ENCODE measurements at regions not wholly inside any gene's neighbourhood (a gene's known extent, or its start where the extent isn't known, plus 50 kb on each side); places are given as distances from the start of the nearest gene placed in this dataset.
"Not testable (repeated sequence)": the region's sequence is repeated elsewhere in the genome, so short reads cannot be mapped to it uniquely, and the experiment has no call there.

DNA sequence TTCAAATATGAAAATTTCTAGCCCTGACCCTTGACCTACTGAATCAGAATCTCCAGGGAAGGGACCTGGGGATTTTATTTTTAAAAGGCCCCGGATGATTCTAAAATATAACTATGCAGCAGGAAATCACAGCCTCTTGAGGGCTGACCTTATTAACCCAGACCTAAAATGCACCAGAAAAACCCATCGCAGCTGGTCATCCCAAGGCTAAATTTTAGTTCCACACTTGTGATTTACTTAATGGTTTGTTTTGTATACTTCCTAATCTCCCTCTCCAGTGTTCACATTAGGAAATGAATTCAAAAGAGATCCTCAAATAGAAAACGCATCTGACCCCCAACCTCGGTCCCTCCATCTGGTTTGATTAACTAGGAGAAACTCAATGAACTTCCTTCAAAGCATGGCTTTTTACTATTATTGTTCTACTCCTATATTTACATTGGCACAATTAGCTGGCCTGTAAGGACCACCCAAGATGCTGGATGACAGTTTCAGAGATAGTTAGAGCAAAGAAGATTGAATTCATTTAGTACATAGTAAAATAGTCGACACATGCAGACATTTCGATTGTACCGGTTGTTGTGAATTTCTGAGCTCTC is 147.8 kb upstream of the MED14 start:
- Histone ChIP-seq H3K4me1 (replicated peaks) (peaks cover 21% of the 10 kb centered on the region), H3K36me3 (no peaks in the 10 kb centered on the region), H3K27me3 (replicated peaks) (no peaks in the 10 kb centered on the region), H3K27ac (no peak overlapping the region), H3K4me3 (no peak overlapping the region), H3K9me3 (replicated peaks) (no peaks in the 10 kb centered on the region)
- peak; percentile 43 to 61 for DNase-seq (ENCODE audit: low read depth in 1 of 2, low spot score in 2 of 2)

DNA sequence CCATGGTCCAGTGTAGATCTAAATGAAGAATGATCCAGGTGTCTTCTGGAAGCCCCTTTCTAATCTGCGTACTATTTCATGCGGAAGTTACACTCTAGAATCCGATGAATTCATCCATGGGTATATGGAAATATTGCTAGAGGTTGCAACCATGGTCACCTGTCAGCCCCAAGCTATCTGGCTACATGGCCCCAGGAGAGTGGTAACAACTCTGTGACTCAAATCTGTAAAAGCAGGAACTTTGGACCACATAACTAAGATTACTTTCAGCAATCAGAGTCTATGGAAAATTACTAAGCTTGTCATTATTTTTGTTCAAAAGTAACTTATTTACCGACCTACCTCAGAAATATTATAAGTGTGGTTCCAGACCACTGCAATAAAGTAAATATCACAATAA is 150.6 kb upstream of the MED14 start:
- H3K27ac ChIP-seq: no peak overlapping the region
- no peak overlapping the region for H3K4me3 ChIP-seq
- H3K36me3 ChIP-seq: no peaks in the 10 kb centered on the region
- DNase-seq (ENCODE audit: low read depth in 1 of 2, low spot score in 2 of 2): no peak
- no peaks in the 10 kb centered on the region for H3K27me3 ChIP-seq (replicated peaks)
- H3K9me3 ChIP-seq (replicated peaks): no peaks in the 10 kb centered on the region
- peaks cover 19% of the 10 kb centered on the region for H3K4me1 ChIP-seq (replicated peaks)

DNA sequence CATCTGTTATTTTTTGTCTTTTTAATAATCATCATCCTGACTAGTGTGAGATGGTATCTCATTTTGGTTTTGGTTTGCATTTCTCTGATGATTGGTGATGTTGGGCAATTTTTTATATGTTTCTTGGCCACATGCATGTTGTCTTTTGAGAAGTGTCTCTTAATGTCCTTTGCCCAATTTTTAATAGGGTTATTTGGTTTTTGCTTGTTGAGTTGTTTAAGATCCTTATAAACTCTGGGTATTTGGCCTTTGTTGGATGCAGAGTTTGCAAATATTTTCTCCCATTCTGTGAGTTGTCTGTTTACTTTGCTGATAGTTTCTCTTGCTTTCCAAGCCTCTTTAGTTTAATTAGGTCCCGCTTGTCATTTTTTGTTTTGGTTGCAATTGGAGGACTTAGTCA is 152.1 kb upstream of the MED14 start:
- Histone ChIP-seq H3K4me1 (replicated peaks) (peaks cover 17% of the 10 kb centered on the region), H3K9me3 (replicated peaks) (no peaks in the 10 kb centered on the region), H3K27ac (no peak overlapping the region), H3K27me3 (replicated peaks) (no peaks in the 10 kb centered on the region), H3K4me3 (no peak overlapping the region), H3K36me3 (no peaks in the 10 kb centered on the region)
- peak in 1 of 2 experiments; percentile 33 for DNase-seq (ENCODE audit: low read depth in 1 of 2, low spot score in 2 of 2)

DNA sequence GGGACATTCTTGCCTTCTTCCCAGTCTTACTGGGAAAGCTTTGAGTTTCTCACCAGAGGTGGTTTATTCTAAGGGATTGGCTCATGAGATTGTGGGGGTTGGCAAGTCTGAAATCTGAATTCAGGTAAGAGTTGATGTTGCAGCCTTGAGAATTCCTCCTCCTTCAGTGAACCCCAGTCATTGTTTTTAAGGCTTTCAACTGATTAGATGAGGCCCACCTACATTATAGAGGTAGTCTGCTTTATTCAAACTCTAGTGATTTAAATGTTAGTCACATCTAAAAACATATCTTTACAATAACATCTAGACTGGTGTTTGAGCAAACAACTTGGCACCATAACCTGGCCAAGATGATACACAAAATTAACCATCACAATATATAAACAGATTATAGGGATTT is 156.5 kb upstream of the MED14 start:
- Histone ChIP-seq H3K27ac (no peak overlapping the region), H3K9me3 (replicated peaks) (no peaks in the 10 kb centered on the region), H3K4me1 (replicated peaks) (peaks cover 4% of the 10 kb centered on the region; the same call in 1 of the 2 replicates), H3K36me3 (no peaks in the 10 kb centered on the region), H3K4me3 (no peak overlapping the region), H3K27me3 (replicated peaks) (no peaks in the 10 kb centered on the region)
- no peak for DNase-seq (ENCODE audit: low read depth in 1 of 2, low spot score in 2 of 2)

DNA sequence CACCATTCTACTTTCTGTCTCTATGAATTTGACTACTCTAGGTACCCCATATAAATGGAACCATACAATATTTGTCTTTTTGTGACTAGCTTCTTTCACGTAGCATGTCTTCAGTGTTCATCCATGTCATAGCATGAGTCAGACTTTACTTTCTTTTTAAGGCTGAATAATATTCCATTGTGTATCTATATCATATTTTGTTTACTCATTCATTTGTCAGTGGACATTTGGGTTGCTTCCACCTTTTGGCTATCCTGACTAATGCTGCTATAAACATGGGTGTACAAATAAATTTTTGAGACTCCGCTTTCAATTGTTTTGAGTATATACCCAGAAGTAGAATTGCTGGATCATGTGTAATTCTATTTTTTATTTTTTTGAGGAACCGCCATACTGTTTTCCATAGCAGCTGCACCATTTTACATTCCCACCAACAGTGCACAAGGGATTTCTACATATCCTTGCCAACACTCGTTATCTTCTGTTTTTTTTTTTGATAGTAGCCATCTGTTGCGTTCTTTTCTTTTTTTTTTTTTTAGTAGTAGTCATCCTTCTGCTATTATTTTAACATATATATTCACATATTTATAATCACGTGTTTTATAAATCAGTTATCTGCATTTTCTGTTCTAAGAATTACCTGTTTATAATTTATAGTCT is 158.0 kb upstream of the MED14 start:
- Histone ChIP-seq H3K9me3 (replicated peaks) (no peaks in the 10 kb centered on the region), H3K27me3 (replicated peaks) (no peaks in the 10 kb centered on the region), H3K4me3 (no peak overlapping the region), H3K27ac (no peak overlapping the region), H3K36me3 (no peaks in the 10 kb centered on the region), H3K4me1 (replicated peaks) (no peaks in the 10 kb centered on the region)
- DNase-seq (ENCODE audit: low read depth in 1 of 2, low spot score in 2 of 2): no peak

DNA sequence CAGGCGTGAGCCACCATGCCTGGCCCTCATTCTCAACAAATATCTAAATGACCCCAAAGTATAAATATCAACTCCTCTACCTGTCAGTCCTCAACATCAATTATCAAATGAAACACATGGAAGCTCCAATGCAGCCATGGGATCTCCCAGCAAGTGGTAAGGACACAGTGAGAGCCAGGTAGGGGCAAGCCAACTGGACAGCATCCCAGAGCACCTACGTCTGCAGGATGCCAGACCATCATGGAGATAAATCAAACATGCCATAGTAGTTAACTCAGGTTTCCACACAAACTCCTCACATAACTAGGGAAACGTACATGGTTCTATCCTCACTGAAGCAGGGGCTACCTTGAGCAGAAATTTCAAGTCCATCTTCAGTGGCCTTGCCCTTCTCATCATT is 159.9 kb upstream of the MED14 start:
- H3K4me1 ChIP-seq (replicated peaks): no peaks in the 10 kb centered on the region
- no peaks in the 10 kb centered on the region for H3K9me3 ChIP-seq (replicated peaks)
- no peaks in the 10 kb centered on the region for H3K36me3 ChIP-seq
- no peak overlapping the region for H3K27ac ChIP-seq
- no peaks in the 10 kb centered on the region for H3K27me3 ChIP-seq (replicated peaks)
- no peak overlapping the region for H3K4me3 ChIP-seq
- DNase-seq (ENCODE audit: low read depth in 1 of 2, low spot score in 2 of 2): no peak

DNA sequence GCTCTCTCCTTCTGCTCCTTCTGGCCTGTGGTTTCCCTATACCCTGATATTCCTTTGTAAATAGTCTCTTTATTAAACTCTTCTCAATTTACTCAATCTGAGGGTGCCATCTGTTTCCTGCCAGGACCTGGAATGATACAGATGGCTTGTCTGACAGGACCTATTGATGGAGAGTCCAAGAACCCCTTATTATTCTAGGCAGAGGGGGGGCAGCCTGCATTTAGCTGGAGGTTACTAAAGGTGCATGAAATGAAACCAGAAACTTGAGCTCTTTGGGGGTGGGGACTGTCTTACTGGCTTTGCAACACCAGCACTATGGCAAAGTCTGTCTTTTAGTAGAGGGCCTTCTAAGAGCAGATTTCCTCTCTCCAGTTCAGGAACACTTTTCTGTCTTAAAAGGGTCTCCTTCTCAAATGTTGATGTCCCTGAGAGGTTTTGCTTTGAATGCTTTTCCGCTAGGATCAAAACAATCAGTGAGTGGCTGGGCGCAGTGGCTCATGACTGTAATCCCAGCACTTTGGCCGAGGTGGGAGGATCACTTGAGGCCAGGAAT is 162.5 kb upstream of the MED14 start:
- H3K27me3 ChIP-seq (replicated peaks): no peaks in the 10 kb centered on the region
- H3K4me3 ChIP-seq: no peak overlapping the region
- H3K9me3 ChIP-seq (replicated peaks): no peaks in the 10 kb centered on the region
- no peaks in the 10 kb centered on the region for H3K4me1 ChIP-seq (replicated peaks)
- DNase-seq (ENCODE audit: low read depth in 1 of 2, low spot score in 2 of 2): no peak
- H3K27ac ChIP-seq: no peak overlapping the region
- H3K36me3 ChIP-seq: no peaks in the 10 kb centered on the region

DNA sequence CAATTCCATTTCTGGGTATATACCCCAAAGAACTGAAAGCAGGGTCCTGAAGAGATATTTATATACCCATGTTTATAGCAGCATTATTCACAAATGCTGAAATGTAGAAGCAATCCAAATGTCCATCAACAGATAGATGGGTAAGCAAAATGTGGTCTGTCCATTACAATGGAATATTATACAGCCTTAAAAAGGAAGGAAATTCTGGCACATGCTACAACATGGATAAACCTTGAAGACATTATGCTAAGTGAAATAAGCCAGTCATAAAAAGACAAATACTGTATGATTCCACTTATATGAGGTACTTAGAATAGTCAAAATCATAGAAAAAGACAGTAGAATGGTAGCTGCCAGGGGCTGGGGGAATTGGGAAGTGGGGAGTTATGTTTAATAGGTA is 169.4 kb upstream of the MED14 start:
- H3K4me1 ChIP-seq (replicated peaks): peaks cover 19% of the 10 kb centered on the region
- H3K27me3 ChIP-seq (replicated peaks); H3K36me3 ChIP-seq; H3K27ac ChIP-seq; H3K4me3 ChIP-seq; DNase-seq (ENCODE audit: low read depth in 1 of 2, low spot score in 2 of 2); H3K9me3 ChIP-seq (replicated peaks): not testable (repeated sequence)

DNA sequence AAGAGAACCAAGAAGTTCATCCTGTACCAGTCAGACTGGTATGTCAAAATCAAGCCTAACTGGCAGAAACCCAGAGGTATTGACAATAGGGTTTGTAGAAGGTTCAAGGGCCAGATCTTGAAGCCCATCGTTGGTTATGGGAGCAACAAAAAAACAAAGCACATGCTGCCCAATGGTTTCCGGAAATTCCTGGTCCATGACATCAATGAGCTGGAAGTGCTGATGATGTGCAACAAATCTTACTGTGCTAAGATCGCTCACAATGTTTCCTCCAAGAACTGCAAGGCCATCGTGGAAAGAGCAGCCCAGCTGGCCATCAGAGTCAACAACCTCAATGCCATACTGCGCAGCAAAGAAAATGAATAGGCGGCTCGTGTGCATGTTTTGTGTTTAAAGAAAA is 172.7 kb upstream of the MED14 start:
- H3K27ac ChIP-seq: peak overlapping the region; percentile 99
- no peaks in the 10 kb centered on the region for H3K27me3 ChIP-seq (replicated peaks)
- H3K4me1 ChIP-seq (replicated peaks): peaks cover 25% of the 10 kb centered on the region
- H3K9me3 ChIP-seq (replicated peaks): no peaks in the 10 kb centered on the region
- no peaks in the 10 kb centered on the region for H3K36me3 ChIP-seq
- peak; percentile 36 to 41 for DNase-seq (ENCODE audit: low read depth in 1 of 2, low spot score in 2 of 2)
- no peak overlapping the region for H3K4me3 ChIP-seq

DNA sequence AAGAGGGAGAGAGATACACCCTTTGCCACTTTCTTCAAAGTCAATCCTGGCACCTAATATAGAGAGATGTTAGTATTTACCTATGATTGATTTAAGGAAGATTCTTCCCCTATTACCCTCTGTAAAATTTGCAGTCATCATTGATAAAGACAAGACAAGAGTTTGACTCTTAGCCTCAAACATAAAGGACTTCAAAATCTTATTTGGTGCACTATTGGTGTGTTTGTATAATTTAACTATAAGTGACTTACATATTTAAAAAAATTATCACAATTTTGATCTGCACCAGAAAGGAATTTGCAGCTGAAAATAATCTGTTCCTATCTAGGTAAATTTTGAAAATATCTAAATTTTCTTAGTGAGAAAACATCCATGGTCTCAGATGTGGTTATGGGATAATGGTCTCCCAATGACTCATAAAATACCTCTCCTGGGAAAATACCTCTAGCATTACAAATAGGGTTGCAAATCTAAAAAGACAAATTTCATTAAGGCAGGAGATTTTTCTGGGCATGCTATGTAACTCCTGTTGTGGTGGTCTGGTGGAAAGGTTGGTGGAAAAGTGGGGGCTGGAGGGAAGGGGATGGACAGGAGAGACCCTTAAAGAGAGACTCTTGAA is 173.6 kb upstream of the MED14 start:
- peak overlapping the region; percentile 99 for H3K27ac ChIP-seq
- H3K4me1 ChIP-seq (replicated peaks): peaks cover 25% of the 10 kb centered on the region
- peak in 1 of 2 experiments; percentile 77 for DNase-seq (ENCODE audit: low read depth in 1 of 2, low spot score in 2 of 2)
- no peak overlapping the region for H3K4me3 ChIP-seq
- H3K9me3 ChIP-seq (replicated peaks): no peaks in the 10 kb centered on the region
- no peaks in the 10 kb centered on the region for H3K27me3 ChIP-seq (replicated peaks)
- no peaks in the 10 kb centered on the region for H3K36me3 ChIP-seq

DNA sequence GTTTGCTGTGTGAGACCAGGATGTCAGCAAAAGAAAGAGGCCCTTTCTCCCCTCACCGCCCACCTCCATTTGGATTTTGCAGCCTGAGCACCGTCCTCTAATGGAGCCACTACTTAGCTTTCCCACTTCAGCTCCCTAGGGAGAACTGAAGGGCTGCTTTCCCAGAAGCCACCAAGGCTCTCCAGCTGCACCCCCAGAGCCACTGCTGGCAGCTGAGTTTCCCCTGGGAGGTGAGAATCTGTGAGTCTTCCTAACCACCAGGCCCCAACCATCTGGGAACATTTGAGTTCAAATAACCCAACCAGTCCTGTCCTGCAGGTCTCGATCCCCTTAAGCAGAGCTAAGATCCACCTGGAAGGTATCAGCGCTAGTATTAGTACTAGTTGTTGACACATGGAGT is 173.1 kb upstream of the USP9X start:
- Histone ChIP-seq H3K4me3 (no peak overlapping the region), H3K27ac (no peak overlapping the region), H3K36me3 (no peaks in the 10 kb centered on the region), H3K9me3 (replicated peaks) (no peaks in the 10 kb centered on the region), H3K4me1 (replicated peaks) (peaks cover 25% of the 10 kb centered on the region), H3K27me3 (replicated peaks) (no peaks in the 10 kb centered on the region)
- no peak for DNase-seq (ENCODE audit: low read depth in 1 of 2, low spot score in 2 of 2)

DNA sequence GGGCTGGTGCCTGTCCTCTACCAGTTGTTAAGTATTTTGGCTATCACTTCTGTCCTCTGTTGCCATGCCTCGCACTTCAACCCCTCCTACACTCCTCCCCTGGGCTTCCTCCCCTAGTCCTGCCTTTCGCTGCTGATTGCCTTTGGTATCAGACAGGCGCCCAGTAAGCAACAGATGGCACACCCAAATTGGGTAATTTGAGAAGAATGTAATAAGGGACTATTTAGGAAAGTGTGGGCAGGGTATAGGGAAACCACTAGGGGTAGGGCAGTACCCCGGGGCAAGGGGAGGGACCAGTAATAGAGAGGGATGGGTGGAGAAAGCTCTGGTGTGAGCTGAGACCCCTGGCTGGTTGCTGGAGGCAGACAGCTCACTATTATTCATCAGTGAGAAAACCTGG is 172.7 kb upstream of the USP9X start:
- Histone ChIP-seq H3K4me1 (replicated peaks) (peaks cover 25% of the 10 kb centered on the region), H3K4me3 (no peak overlapping the region), H3K36me3 (no peaks in the 10 kb centered on the region), H3K9me3 (replicated peaks) (no peaks in the 10 kb centered on the region), H3K27ac (no peak overlapping the region), H3K27me3 (replicated peaks) (no peaks in the 10 kb centered on the region)
- DNase-seq (ENCODE audit: low read depth in 1 of 2, low spot score in 2 of 2): no peak

DNA sequence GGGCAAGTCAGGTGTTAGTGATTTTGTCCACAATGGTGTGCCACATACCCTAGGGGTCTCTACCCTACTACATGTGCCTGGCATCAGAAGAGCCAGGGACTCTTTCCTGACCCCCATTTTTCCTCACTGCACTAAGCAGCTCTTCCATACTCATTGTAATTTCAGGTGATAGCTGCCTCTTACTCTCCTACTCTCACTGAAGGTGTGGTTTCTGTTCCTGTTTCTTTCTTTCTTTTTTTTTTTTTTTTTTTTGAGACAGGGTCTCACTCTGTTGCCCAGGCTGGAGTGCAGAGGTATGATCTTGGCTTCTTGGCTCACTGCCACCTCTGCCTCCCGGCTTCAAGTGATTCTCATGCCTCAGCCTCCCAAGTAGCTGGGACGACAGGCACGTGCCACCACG is 164.9 kb upstream of the USP9X start:
- H3K4me1 ChIP-seq (replicated peaks): no peaks in the 10 kb centered on the region
- H3K36me3 ChIP-seq: no peaks in the 10 kb centered on the region
- H3K9me3 ChIP-seq (replicated peaks): no peaks in the 10 kb centered on the region
- no peak for DNase-seq (ENCODE audit: low read depth in 1 of 2, low spot score in 2 of 2)
- H3K27me3 ChIP-seq (replicated peaks): no peaks in the 10 kb centered on the region
- H3K4me3 ChIP-seq: no peak overlapping the region
- H3K27ac ChIP-seq: no peak overlapping the region

DNA sequence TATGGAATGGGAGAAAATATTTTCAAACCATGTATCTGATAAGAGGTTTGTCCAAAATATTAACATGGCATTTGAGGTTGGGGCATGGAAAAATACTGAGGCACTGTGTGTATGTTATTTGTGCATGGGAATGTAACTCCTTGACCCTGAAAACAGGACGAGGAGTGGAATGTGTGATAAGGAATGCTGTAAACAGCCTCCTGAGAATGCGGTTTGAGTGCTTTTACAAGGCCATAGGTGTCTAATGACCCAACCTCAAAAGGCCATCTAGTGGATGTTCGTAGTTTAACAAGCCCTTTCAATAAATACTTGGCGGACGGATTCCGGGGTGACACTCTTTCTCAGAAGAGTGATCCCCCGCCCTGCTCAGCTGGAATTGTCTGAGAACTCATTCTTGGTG is 162.9 kb upstream of the USP9X start:
- peak in 1 of 2 experiments; percentile 44 for DNase-seq (ENCODE audit: low read depth in 1 of 2, low spot score in 2 of 2)

More for the DNA sequence above, 162.9 kb upstream of the USP9X start:
- Histone ChIP-seq H3K4me3 (no peak overlapping the region), H3K27ac (no peak overlapping the region), H3K27me3 (replicated peaks) (no peaks in the 10 kb centered on the region), H3K9me3 (replicated peaks) (no peaks in the 10 kb centered on the region), H3K4me1 (replicated peaks) (no peaks in the 10 kb centered on the region), H3K36me3 (no peaks in the 10 kb centered on the region)

Data from SJSA1 (cell line).